Urinary bladder (tissue), 3 donors: ENCODE measurements at regions not wholly inside any gene's neighbourhood (a gene's known extent, or its start where the extent isn't known, plus 50 kb on each side); places are given as distances from the start of the nearest gene placed in this dataset.

Experiments
- DNase-seq: peaks from one replicate; pipeline ENCODE4 v3.0.0-alpha.2; 2015; ENCODE audit errors: extremely low spot score
- H3K27ac ChIP-seq: one replicate; pipeline ENCODE4 v1.5.1; 2013; ENCODE audit warnings: low read depth, mild to moderate bottlenecking, moderate library complexity
- H3K36me3 ChIP-seq: one replicate; pipeline ENCODE4 v1.6.1; 2013; ENCODE audit warnings: mild to moderate bottlenecking, moderate library complexity; ENCODE audit not compliant: insufficient read depth
- H3K4me1 ChIP-seq: one replicate; pipeline ENCODE4 v1.6.1; 2013; ENCODE audit warnings: mild to moderate bottlenecking, moderate library complexity; ENCODE audit not compliant: insufficient read depth
- H3K4me3 ChIP-seq: one replicate; pipeline ENCODE4 v1.5.1; 2013; ENCODE audit warnings: low read depth, low read length
- WGBS: extraction: QIAGEN DNeasy Blood & Tissue Kit; methylation state at CpG from one replicate; pipeline ENCODE4 v1.1.7; 2013; 5-methylcytosine and 5-hydroxymethylcytosine counted together
- donor health status: healthy with polysubstance abuse.
- donor health status: healthy.

GRCh38 chr5:159411115-159411514 is 80.8 kb upstream of the IL12B start:
- WGBS, result 72% methylated on average over 6 of the region's 6 CpGs
- Histone ChIP-seq H3K36me3 (no peaks in the 10 kb centered on the region), H3K27ac (no peak overlapping the region), H3K4me3 (no peak overlapping the region), H3K4me1 (no peaks in the 10 kb centered on the region)
- no peak for DNase-seq

GRCh38 chr5:159412284-159413046 is 82.2 kb upstream of the IL12B start:
- Histone ChIP-seq H3K36me3 (no peaks in the 10 kb centered on the region), H3K27ac (no peak overlapping the region), H3K4me1 (no peaks in the 10 kb centered on the region), H3K4me3 (no peak overlapping the region)
- no peak for DNase-seq
- WGBS, result 69% methylated on average over 6 of the region's 6 CpGs

GRCh38 chr5:159414021-159414420 is 83.7 kb upstream of the IL12B start:
- Histone ChIP-seq H3K36me3 (no peaks in the 10 kb centered on the region), H3K4me3 (no peak overlapping the region), H3K4me1 (no peaks in the 10 kb centered on the region), H3K27ac (no peak overlapping the region)
- 92% methylated on average over 2 of the region's 2 CpGs for WGBS
- no peak for DNase-seq

- Histone ChIP-seq H3K4me1 (no peaks in the 10 kb centered on the region), H3K4me3 (no peak overlapping the region), H3K27ac (no peak overlapping the region), H3K36me3 (no peaks in the 10 kb centered on the region)
- WGBS, result 35% methylated on average over 11 of the region's 11 CpGs
- no peak for DNase-seq
These were observed 85.1 kb upstream of the IL12B start for GRCh38 chr5:159415301-159415937.

GRCh38 chr5:159416438-159416837 is 86.2 kb upstream of the IL12B start:
- no peak for DNase-seq
- no peak overlapping the region for H3K4me3 ChIP-seq
- H3K27ac ChIP-seq, result no peak overlapping the region
- no peaks in the 10 kb centered on the region for H3K36me3 ChIP-seq
- WGBS, result 63% methylated on average over 6 of the region's 6 CpGs
- no peaks in the 10 kb centered on the region for H3K4me1 ChIP-seq

- no peaks in the 10 kb centered on the region for H3K36me3 ChIP-seq
- DNase-seq, result no peak
- H3K4me3 ChIP-seq, result no peak overlapping the region
- no peaks in the 10 kb centered on the region for H3K4me1 ChIP-seq
- no peak overlapping the region for H3K27ac ChIP-seq
- 93% methylated on average over 4 of the region's 4 CpGs for WGBS
These were observed 86.9 kb upstream of the IL12B start for GRCh38 chr5:159417170-159417569.

- 76% methylated on average over 5 of the region's 5 CpGs for WGBS
- H3K27ac ChIP-seq, result no peak overlapping the region
- no peak overlapping the region for H3K4me3 ChIP-seq
- H3K4me1 ChIP-seq, result no peaks in the 10 kb centered on the region
- no peak for DNase-seq
- H3K36me3 ChIP-seq, result no peaks in the 10 kb centered on the region
These were observed 89.3 kb upstream of the IL12B start for GRCh38 chr5:159419576-159419975.

GRCh38 chr5:159420940-159421339 is 90.7 kb upstream of the IL12B start:
- Histone ChIP-seq H3K4me1 (no peaks in the 10 kb centered on the region), H3K36me3 (no peaks in the 10 kb centered on the region), H3K4me3 (no peak overlapping the region), H3K27ac (no peak overlapping the region)
- DNase-seq, result no peak

- WGBS, result 62% methylated on average over 4 of the region's 4 CpGs
These were observed 92.1 kb upstream of the IL12B start for GRCh38 chr5:159422361-159422760.

GRCh38 chr5:159422910-159423309 is 92.6 kb upstream of the IL12B start:
- DNase-seq, result no peak
- Histone ChIP-seq H3K27ac (no peak overlapping the region), H3K4me3 (no peak overlapping the region), H3K36me3 (no peaks in the 10 kb centered on the region), H3K4me1 (no peaks in the 10 kb centered on the region)
- 93% methylated on average over 2 of the region's 2 CpGs for WGBS

More at GRCh38 chr5:159422361-159422760, 92.1 kb upstream of the IL12B start:
- H3K4me1 ChIP-seq, result no peaks in the 10 kb centered on the region
- no peak overlapping the region for H3K27ac ChIP-seq
- no peaks in the 10 kb centered on the region for H3K36me3 ChIP-seq
- DNase-seq, result no peak
- no peak overlapping the region for H3K4me3 ChIP-seq

- no peak for DNase-seq
- 88% methylated on average over 6 of the region's 6 CpGs for WGBS
- Histone ChIP-seq H3K4me1 (no peaks in the 10 kb centered on the region), H3K36me3 (no peaks in the 10 kb centered on the region), H3K27ac (no peak overlapping the region), H3K4me3 (no peak overlapping the region)
These were observed 93.8 kb upstream of the IL12B start for GRCh38 chr5:159424123-159424522.

GRCh38 chr5:159426694-159427093 is 96.4 kb upstream of the IL12B start:
- 96% methylated on average over 3 of the region's 3 CpGs for whole genome bisulfite sequencing
- Histone ChIP-seq H3K27ac (no peak overlapping the region), H3K36me3 (no peaks in the 10 kb centered on the region), H3K4me3 (no peak overlapping the region), H3K4me1 (no peaks in the 10 kb centered on the region)
- DNase-seq, result no peak

GRCh38 chr5:159427180-159428012 is 97.1 kb upstream of the IL12B start:
- Histone ChIP-seq H3K27ac (no peak overlapping the region), H3K4me1 (no peaks in the 10 kb centered on the region), H3K36me3 (no peaks in the 10 kb centered on the region), H3K4me3 (no peak overlapping the region)
- no peak for DNase-seq
- 65% methylated on average over 7 of the region's 7 CpGs for WGBS
